Vagina (tissue), 2 donors: ENCODE measurements at regions not wholly inside any gene's neighbourhood (a gene's known extent, or its start where the extent isn't known, plus 50 kb on each side); places are given as distances from the start of the nearest gene placed in this dataset.
"Not testable (repeated sequence)": the region's sequence is repeated elsewhere in the genome, so short reads cannot be mapped to it uniquely, and the experiment has no call there.

Source experiments
- DNase-seq, 2 donors: peaks; one replicate each; pipeline ENCODE4 v3.0.0-alpha.2; 2017; ENCODE audit errors: extremely low spot score in 2 of 2
- H3K27ac ChIP-seq: fragments of 200-600 bp; sonication (generic); one replicate; pipeline ENCODE4 v1.5.1; 2019
- H3K27me3 ChIP-seq: fragments of 200-600 bp; sonication (generic); one replicate; pipeline ENCODE4 v1.5.1; 2019
- H3K36me3 ChIP-seq, 2 donors: fragments of 200-600 bp; sonication (generic); one replicate each; pipeline ENCODE4 v1.5.1; 2017 to 2019
- H3K4me1 ChIP-seq: fragments of 200-600 bp; sonication (generic); one replicate; pipeline ENCODE4 v1.5.1; 2019
- H3K4me3 ChIP-seq, 2 donors: fragments of 200-600 bp; sonication (generic); 1 replicate in 1 of 2; 2 replicates in 1 of 2; pipeline ENCODE4 v1.5.1; 2016 to 2019
- H3K9me3 ChIP-seq: fragments of 200-600 bp; sonication (generic); one replicate; pipeline ENCODE4 v1.5.1; 2019
- CTCF ChIP-seq, 3 experiments: fragments of 450-650 bp in 2 of 3; fragments of 200-600 bp in 1 of 3; sonication (generic) in 1 of 3; IDR thresholded peaks; one replicate each; pipeline ENCODE4 v1.5.1; 2017 to 2019; ENCODE audit warnings: antibody characterized with exemption in 3 of 3, mild to moderate bottlenecking in 2 of 3, moderate library complexity in 2 of 3
- POLR2A ChIP-seq, 2 donors: fragments of 450-650 bp; IDR thresholded peaks; one replicate each; pipeline ENCODE4 v1.6.1; 2017; ENCODE audit warnings: antibody characterized with exemption in 2 of 2, mild to moderate bottlenecking in 2 of 2, moderate library complexity in 2 of 2
- POLR2AphosphoS5 ChIP-seq, 2 donors: sonication (generic); formaldehyde crosslinking; IDR thresholded peaks; one replicate each; pipeline ENCODE4 v1.9.0; 2017; ENCODE audit warnings: antibody characterized with exemption in 2 of 2, mild to moderate bottlenecking in 2 of 2, low read depth in 1 of 2; ENCODE audit not compliant: insufficient read depth in 1 of 2
- intact Hi-C: fragments of 100-400 bp; cut with DNase I; formaldehyde crosslinking; loops from one replicate; pipeline ENCODE4 v1.15.1; 2023

GRCh38 chr16:48684148-48684547, 74.2 kb upstream of the N4BP1 start:
- TF ChIP-seq POLR2AphosphoS5 (IDR thresholded peaks at IDR 0.05; ENCODE audit: insufficient read depth in 1 of 2, low read depth in 1 of 2): no peak
- TF ChIP-seq POLR2A (IDR thresholded peaks at IDR 0.05): no peak
- no peak for TF ChIP-seq CTCF (IDR thresholded peaks at IDR 0.05)
- Histone ChIP-seq H3K36me3 (no peaks in the 10 kb centered on the region), H3K9me3 (no peaks in the 10 kb centered on the region), H3K4me3 (no peak overlapping the region), H3K27me3 (no peaks in the 10 kb centered on the region), H3K4me1 (no peaks in the 10 kb centered on the region), H3K27ac (no peak overlapping the region)
- intact Hi-C loops: no loop called here
- DNase-seq: no peak

GRCh38 chr16:48682971-48683370, 73.0 kb upstream of the N4BP1 start:
- H3K27me3 ChIP-seq: no peaks in the 10 kb centered on the region
- intact Hi-C loops: no loop called here
- no peaks in the 10 kb centered on the region for H3K9me3 ChIP-seq
- DNase-seq: no peak
- H3K36me3 ChIP-seq: no peaks in the 10 kb centered on the region
- TF ChIP-seq CTCF (IDR thresholded peaks at IDR 0.05) (no peak), POLR2A (IDR thresholded peaks at IDR 0.05) (no peak), POLR2AphosphoS5 (IDR thresholded peaks at IDR 0.05; ENCODE audit: insufficient read depth in 1 of 2, low read depth in 1 of 2) (no peak)
- no peak overlapping the region for H3K4me3 ChIP-seq
- H3K27ac ChIP-seq: no peak overlapping the region
- H3K4me1 ChIP-seq: no peaks in the 10 kb centered on the region

- intact Hi-C loops: no loop called here
- no peaks in the 10 kb centered on the region for H3K4me1 ChIP-seq
- TF ChIP-seq CTCF (IDR thresholded peaks at IDR 0.05): no peak
- no peak for TF ChIP-seq POLR2A (IDR thresholded peaks at IDR 0.05)
- TF ChIP-seq POLR2AphosphoS5 (IDR thresholded peaks at IDR 0.05; ENCODE audit: insufficient read depth in 1 of 2, low read depth in 1 of 2): no peak
- no peaks in the 10 kb centered on the region for H3K36me3 ChIP-seq
- no peaks in the 10 kb centered on the region for H3K9me3 ChIP-seq
- H3K27ac ChIP-seq: no peak overlapping the region
- H3K27me3 ChIP-seq: no peaks in the 10 kb centered on the region
- no peak for DNase-seq
- no peak overlapping the region for H3K4me3 ChIP-seq
Measured at GRCh38 chr16:48681520-48681919, 71.5 kb upstream of the N4BP1 start.

- no peak for TF ChIP-seq POLR2AphosphoS5 (IDR thresholded peaks at IDR 0.05; ENCODE audit: insufficient read depth in 1 of 2, low read depth in 1 of 2)
- no peak for TF ChIP-seq POLR2A (IDR thresholded peaks at IDR 0.05)
- TF ChIP-seq CTCF (IDR thresholded peaks at IDR 0.05): no peak
- DNase-seq: no peak
- no peaks in the 10 kb centered on the region for H3K36me3 ChIP-seq
- no peak overlapping the region for H3K4me3 ChIP-seq
- H3K9me3 ChIP-seq: no peaks in the 10 kb centered on the region
- H3K27me3 ChIP-seq: no peaks in the 10 kb centered on the region
- no peaks in the 10 kb centered on the region for H3K4me1 ChIP-seq
- no peak overlapping the region for H3K27ac ChIP-seq
- intact Hi-C loops: no loop called here
Measured at GRCh38 chr16:48680881-48681280, 70.9 kb upstream of the N4BP1 start.

GRCh38 chr16:48676836-48677235, 66.9 kb upstream of the N4BP1 start:
- intact Hi-C loops: no loop called here
- no peaks in the 10 kb centered on the region for H3K27me3 ChIP-seq
- H3K4me3 ChIP-seq: no peak overlapping the region
- no peaks in the 10 kb centered on the region for H3K36me3 ChIP-seq
- H3K4me1 ChIP-seq: no peaks in the 10 kb centered on the region
- no peak overlapping the region for H3K27ac ChIP-seq
- TF ChIP-seq CTCF (IDR thresholded peaks at IDR 0.05): no peak
- TF ChIP-seq POLR2A (IDR thresholded peaks at IDR 0.05): no peak
- no peak for TF ChIP-seq POLR2AphosphoS5 (IDR thresholded peaks at IDR 0.05; ENCODE audit: insufficient read depth in 1 of 2, low read depth in 1 of 2)
- DNase-seq: no peak
- no peaks in the 10 kb centered on the region for H3K9me3 ChIP-seq

GRCh38 chr16:48668184-48668583, 58.2 kb upstream of the N4BP1 start:
- H3K27me3 ChIP-seq, H3K9me3 ChIP-seq, intact Hi-C loops, DNase-seq, H3K36me3 ChIP-seq, H3K4me3 ChIP-seq, H3K27ac ChIP-seq, H3K4me1 ChIP-seq: not testable (repeated sequence)
